H1 (cell line): ENCODE measurements at regions not wholly inside any gene's neighbourhood (a gene's known extent, or its start where the extent isn't known, plus 50 kb on each side); places are given as distances from the start of the nearest gene placed in this dataset.

Experiments
- ASH2L ChIP-seq: fragments of 200-600, 300-600 bp; sonication (generic); IDR thresholded peaks from one replicate; pipeline ENCODE4 v1.7.1; 2017; ENCODE audit warnings: low read length
- ATF2 ChIP-seq: IDR thresholded peaks from 2 replicates; pipeline ENCODE4 v1.6.1; 2012; ENCODE audit warnings: low read length, inconsistent platforms
- EP300 ChIP-seq, 2 experiments: IDR thresholded peaks; 1 replicate in 1 of 2; 2 replicates in 1 of 2; pipeline ENCODE4 v1.6.1; 2011 to 2012; ENCODE audit warnings: low read depth in 2 of 2, low read length in 2 of 2, mild to moderate bottlenecking in 2 of 2, borderline replicate concordance in 1 of 2, inconsistent platforms in 1 of 2, moderate library complexity in 1 of 2
- JUN ChIP-seq: IDR thresholded peaks from 2 replicates; pipeline ENCODE4 v1.6.1; 2011; ENCODE audit warnings: low read depth, mild to moderate bottlenecking, improper control_type of control experiment, low read length
- KDM5A ChIP-seq: fragments of 200-600 bp; IDR thresholded peaks from 2 replicates; pipeline ENCODE4 v1.7.1; 2012; ENCODE audit warnings: mild to moderate bottlenecking, low read length, inconsistent platforms, mixed read lengths
- PHF8 ChIP-seq: fragments of 200-600 bp; sonication (generic); conservative IDR thresholded peaks from 2 replicates; pipeline ENCODE4 v1.7.1; 2012; ENCODE audit warnings: low read depth, mild to moderate bottlenecking, inconsistent platforms, low read length, moderate library complexity
- POLR2AphosphoS5 ChIP-seq: IDR thresholded peaks from 2 replicates; pipeline ENCODE4 v1.6.1; 2011; ENCODE audit warnings: low read depth, low read length
- RXRA ChIP-seq: IDR thresholded peaks from 2 replicates; pipeline ENCODE4 v1.6.1; 2011; ENCODE audit warnings: low read depth, mild to moderate bottlenecking, low read length, moderate library complexity; ENCODE audit not compliant: insufficient read depth
- SUZ12 ChIP-seq: fragments of 200-600 bp; sonication (generic); IDR thresholded peaks from 2 replicates; pipeline ENCODE4 v1.6.1; 2012; ENCODE audit warnings: mild to moderate bottlenecking, inconsistent platforms, low read length, moderate library complexity, mixed read lengths
- TF ChIP-seq, protein P1 (sequence below): fragments of 300-600 bp; sonication (generic); IDR thresholded peaks from 2 replicates; pipeline ENCODE4 v1.7.1; 2012; ENCODE audit warnings: low read length, moderate library complexity, mild to moderate bottlenecking, inconsistent platforms; ENCODE audit not compliant: insufficient replicate concordance

DNA sequence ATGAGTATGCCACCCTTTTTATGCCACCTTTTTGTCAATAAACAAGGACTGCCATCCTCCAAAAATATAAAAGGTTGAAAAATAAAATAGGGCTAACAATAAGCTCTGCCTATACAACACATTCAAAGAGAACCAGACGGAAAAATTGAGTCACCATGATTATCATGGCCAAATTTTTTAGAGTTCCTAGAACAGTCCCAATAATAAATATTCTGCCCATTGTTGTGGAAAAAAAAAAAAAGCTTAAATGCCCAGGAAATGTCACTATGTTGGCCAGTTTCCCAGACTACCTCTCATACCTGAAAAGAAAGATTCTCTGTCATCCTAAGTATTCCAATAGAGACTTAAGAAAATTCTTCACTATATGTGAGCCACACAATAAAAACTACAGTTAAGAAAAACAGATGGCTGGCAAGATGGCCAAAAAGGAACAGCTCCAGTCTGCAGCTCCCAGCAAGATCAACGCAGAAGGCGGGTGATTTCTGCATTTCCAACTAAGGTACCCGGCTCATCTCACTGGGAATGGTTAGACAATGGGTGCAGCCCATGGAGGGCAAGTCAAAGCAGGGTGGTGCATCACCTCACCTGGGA, 149.0 kb downstream of the TMEM161B start (continued):
- TF ChIP-seq, protein P1, sequence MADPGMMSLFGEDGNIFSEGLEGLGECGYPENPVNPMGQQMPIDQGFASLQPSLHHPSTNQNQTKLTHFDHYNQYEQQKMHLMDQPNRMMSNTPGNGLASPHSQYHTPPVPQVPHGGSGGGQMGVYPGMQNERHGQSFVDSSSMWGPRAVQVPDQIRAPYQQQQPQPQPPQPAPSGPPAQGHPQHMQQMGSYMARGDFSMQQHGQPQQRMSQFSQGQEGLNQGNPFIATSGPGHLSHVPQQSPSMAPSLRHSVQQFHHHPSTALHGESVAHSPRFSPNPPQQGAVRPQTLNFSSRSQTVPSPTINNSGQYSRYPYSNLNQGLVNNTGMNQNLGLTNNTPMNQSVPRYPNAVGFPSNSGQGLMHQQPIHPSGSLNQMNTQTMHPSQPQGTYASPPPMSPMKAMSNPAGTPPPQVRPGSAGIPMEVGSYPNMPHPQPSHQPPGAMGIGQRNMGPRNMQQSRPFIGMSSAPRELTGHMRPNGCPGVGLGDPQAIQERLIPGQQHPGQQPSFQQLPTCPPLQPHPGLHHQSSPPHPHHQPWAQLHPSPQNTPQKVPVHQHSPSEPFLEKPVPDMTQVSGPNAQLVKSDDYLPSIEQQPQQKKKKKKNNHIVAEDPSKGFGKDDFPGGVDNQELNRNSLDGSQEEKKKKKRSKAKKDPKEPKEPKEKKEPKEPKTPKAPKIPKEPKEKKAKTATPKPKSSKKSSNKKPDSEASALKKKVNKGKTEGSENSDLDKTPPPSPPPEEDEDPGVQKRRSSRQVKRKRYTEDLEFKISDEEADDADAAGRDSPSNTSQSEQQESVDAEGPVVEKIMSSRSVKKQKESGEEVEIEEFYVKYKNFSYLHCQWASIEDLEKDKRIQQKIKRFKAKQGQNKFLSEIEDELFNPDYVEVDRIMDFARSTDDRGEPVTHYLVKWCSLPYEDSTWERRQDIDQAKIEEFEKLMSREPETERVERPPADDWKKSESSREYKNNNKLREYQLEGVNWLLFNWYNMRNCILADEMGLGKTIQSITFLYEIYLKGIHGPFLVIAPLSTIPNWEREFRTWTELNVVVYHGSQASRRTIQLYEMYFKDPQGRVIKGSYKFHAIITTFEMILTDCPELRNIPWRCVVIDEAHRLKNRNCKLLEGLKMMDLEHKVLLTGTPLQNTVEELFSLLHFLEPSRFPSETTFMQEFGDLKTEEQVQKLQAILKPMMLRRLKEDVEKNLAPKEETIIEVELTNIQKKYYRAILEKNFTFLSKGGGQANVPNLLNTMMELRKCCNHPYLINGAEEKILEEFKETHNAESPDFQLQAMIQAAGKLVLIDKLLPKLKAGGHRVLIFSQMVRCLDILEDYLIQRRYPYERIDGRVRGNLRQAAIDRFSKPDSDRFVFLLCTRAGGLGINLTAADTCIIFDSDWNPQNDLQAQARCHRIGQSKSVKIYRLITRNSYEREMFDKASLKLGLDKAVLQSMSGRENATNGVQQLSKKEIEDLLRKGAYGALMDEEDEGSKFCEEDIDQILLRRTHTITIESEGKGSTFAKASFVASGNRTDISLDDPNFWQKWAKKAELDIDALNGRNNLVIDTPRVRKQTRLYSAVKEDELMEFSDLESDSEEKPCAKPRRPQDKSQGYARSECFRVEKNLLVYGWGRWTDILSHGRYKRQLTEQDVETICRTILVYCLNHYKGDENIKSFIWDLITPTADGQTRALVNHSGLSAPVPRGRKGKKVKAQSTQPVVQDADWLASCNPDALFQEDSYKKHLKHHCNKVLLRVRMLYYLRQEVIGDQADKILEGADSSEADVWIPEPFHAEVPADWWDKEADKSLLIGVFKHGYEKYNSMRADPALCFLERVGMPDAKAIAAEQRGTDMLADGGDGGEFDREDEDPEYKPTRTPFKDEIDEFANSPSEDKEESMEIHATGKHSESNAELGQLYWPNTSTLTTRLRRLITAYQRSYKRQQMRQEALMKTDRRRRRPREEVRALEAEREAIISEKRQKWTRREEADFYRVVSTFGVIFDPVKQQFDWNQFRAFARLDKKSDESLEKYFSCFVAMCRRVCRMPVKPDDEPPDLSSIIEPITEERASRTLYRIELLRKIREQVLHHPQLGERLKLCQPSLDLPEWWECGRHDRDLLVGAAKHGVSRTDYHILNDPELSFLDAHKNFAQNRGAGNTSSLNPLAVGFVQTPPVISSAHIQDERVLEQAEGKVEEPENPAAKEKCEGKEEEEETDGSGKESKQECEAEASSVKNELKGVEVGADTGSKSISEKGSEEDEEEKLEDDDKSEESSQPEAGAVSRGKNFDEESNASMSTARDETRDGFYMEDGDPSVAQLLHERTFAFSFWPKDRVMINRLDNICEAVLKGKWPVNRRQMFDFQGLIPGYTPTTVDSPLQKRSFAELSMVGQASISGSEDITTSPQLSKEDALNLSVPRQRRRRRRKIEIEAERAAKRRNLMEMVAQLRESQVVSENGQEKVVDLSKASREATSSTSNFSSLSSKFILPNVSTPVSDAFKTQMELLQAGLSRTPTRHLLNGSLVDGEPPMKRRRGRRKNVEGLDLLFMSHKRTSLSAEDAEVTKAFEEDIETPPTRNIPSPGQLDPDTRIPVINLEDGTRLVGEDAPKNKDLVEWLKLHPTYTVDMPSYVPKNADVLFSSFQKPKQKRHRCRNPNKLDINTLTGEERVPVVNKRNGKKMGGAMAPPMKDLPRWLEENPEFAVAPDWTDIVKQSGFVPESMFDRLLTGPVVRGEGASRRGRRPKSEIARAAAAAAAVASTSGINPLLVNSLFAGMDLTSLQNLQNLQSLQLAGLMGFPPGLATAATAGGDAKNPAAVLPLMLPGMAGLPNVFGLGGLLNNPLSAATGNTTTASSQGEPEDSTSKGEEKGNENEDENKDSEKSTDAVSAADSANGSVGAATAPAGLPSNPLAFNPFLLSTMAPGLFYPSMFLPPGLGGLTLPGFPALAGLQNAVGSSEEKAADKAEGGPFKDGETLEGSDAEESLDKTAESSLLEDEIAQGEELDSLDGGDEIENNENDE, result no peak
- TF ChIP-seq PHF8 (no peak), SUZ12 (no peak), ATF2 (no peak), JUN (no peak), POLR2AphosphoS5 (no peak), KDM5A (no peak), RXRA (no peak), ASH2L (no peak), EP300 (IDR thresholded peaks at IDR 0.05; ENCODE audit: borderline replicate concordance in 1 of 2, low read depth in 2 of 2, low read length in 2 of 2) (no peak)
